ENCODE measurements at regions not wholly inside any gene's neighbourhood (a gene's known extent, or its start where the extent isn't known, plus 50 kb on each side); places are given as distances from the start of the nearest gene placed in this dataset.

- Histone ChIP-seq H4K20me1 (ENCODE audit: low read depth, low read length) (no peaks in the 10 kb centered on the region), H3K36me3 (ENCODE audit: low read length) (no peaks in the 10 kb centered on the region), H3K9me3 (ENCODE audit: insufficient read depth, low read length) (no peaks in the 10 kb centered on the region), H3K27me3 (ENCODE audit: low read length) (no peaks in the 10 kb centered on the region), H2AFZ (ENCODE audit: low read depth, low read length, severe bottlenecking) (no peak overlapping the region), H3K4me3 (ENCODE audit: insufficient read depth, low read length, poor library complexity, severe bottlenecking) (no peak overlapping the region), H3K9me2 (replicated peaks; ENCODE audit: insufficient read depth, low read length) (no peaks in the 10 kb centered on the region), H3K27ac (ENCODE audit: low read depth, low read length) (no peak overlapping the region), H3K4me2 (ENCODE audit: low read depth, low read length, poor library complexity, severe bottlenecking) (no peak overlapping the region), H3K79me2 (ENCODE audit: insufficient read depth, low read length) (no peaks in the 10 kb centered on the region), H3F3A (ENCODE audit: insufficient read depth) (no peaks in the 10 kb centered on the region), H3K9ac (ENCODE audit: low read length) (no peak overlapping the region)
- TF ChIP-seq, protein P1, sequence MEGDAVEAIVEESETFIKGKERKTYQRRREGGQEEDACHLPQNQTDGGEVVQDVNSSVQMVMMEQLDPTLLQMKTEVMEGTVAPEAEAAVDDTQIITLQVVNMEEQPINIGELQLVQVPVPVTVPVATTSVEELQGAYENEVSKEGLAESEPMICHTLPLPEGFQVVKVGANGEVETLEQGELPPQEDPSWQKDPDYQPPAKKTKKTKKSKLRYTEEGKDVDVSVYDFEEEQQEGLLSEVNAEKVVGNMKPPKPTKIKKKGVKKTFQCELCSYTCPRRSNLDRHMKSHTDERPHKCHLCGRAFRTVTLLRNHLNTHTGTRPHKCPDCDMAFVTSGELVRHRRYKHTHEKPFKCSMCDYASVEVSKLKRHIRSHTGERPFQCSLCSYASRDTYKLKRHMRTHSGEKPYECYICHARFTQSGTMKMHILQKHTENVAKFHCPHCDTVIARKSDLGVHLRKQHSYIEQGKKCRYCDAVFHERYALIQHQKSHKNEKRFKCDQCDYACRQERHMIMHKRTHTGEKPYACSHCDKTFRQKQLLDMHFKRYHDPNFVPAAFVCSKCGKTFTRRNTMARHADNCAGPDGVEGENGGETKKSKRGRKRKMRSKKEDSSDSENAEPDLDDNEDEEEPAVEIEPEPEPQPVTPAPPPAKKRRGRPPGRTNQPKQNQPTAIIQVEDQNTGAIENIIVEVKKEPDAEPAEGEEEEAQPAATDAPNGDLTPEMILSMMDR (IDR thresholded peaks at IDR 0.05; ENCODE audit: insufficient read depth, low read length, poor library complexity, severe bottlenecking), result no peak
- no peak for TF ChIP-seq EZH2phosphoT487 (conservative IDR thresholded peaks at IDR 0.05; ENCODE audit: low read length)
Measured at GRCh38 chr10:4186849-4187540, 402.0 kb upstream of the KLF6 start.

GRCh38 chr10:4183761-4184261 lies 398.8 kb upstream of the KLF6 start:
- no peak overlapping the region for H2AFZ ChIP-seq (ENCODE audit: low read depth, low read length, severe bottlenecking)
- no peaks in the 10 kb centered on the region for H3K27me3 ChIP-seq (ENCODE audit: low read length)
- no peak overlapping the region for H3K9ac ChIP-seq (ENCODE audit: low read length)
- no peak overlapping the region for H3K27ac ChIP-seq (ENCODE audit: low read depth, low read length)
- no peaks in the 10 kb centered on the region for H3F3A ChIP-seq (ENCODE audit: insufficient read depth)
- TF ChIP-seq, protein P1 (IDR thresholded peaks at IDR 0.05; ENCODE audit: insufficient read depth, low read length, poor library complexity, severe bottlenecking), result no peak
- no peak for TF ChIP-seq EZH2phosphoT487 (conservative IDR thresholded peaks at IDR 0.05; ENCODE audit: low read length)
- no peaks in the 10 kb centered on the region for H3K36me3 ChIP-seq (ENCODE audit: low read length)
- H3K79me2 ChIP-seq (ENCODE audit: insufficient read depth, low read length), result no peaks in the 10 kb centered on the region
- H4K20me1 ChIP-seq (ENCODE audit: low read depth, low read length), result no peaks in the 10 kb centered on the region
- no peak overlapping the region for H3K4me2 ChIP-seq (ENCODE audit: low read depth, low read length, poor library complexity, severe bottlenecking)
- no peaks in the 10 kb centered on the region for H3K9me3 ChIP-seq (ENCODE audit: insufficient read depth, low read length)
- no peak overlapping the region for H3K4me3 ChIP-seq (ENCODE audit: insufficient read depth, low read length, poor library complexity, severe bottlenecking)
- no peaks in the 10 kb centered on the region for H3K9me2 ChIP-seq (replicated peaks; ENCODE audit: insufficient read depth, low read length)

DNA sequence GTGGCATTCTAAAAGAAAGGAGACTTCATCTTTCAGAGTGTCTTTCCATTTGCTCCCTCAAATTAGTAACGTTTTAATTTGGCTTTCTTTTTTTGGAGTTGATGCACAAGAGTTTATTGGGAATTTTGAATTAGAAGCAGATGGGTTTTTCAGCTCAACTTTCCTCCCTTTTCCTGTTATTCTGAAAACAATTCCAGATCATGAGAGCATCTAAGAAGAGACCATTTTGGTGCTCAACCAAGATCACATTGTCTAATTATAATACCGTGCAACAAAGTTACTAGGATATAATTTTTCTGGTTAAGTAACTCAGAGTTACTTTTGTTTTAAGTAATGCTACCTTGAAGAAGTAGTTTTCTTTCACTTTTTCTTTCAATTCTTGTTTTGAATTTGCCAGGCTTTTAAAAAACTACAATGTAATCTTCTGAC lies 396.6 kb upstream of the KLF6 start:
- no peaks in the 10 kb centered on the region for H3K9me3 ChIP-seq (ENCODE audit: insufficient read depth, low read length)
- H4K20me1 ChIP-seq (ENCODE audit: low read depth, low read length), result no peaks in the 10 kb centered on the region
- H2AFZ ChIP-seq (ENCODE audit: low read depth, low read length, severe bottlenecking), result no peak overlapping the region
- H3K27me3 ChIP-seq (ENCODE audit: low read length), result no peaks in the 10 kb centered on the region
- TF ChIP-seq, protein P1 (IDR thresholded peaks at IDR 0.05; ENCODE audit: insufficient read depth, low read length, poor library complexity, severe bottlenecking), result no peak
- no peak for TF ChIP-seq EZH2phosphoT487 (conservative IDR thresholded peaks at IDR 0.05; ENCODE audit: low read length)
- H3K36me3 ChIP-seq (ENCODE audit: low read length), result no peaks in the 10 kb centered on the region
- no peaks in the 10 kb centered on the region for H3K9me2 ChIP-seq (replicated peaks; ENCODE audit: insufficient read depth, low read length)
- no peak overlapping the region for H3K27ac ChIP-seq (ENCODE audit: low read depth, low read length)
- H3K4me3 ChIP-seq (ENCODE audit: insufficient read depth, low read length, poor library complexity, severe bottlenecking), result no peak overlapping the region
- no peaks in the 10 kb centered on the region for H3K79me2 ChIP-seq (ENCODE audit: insufficient read depth, low read length)
- H3F3A ChIP-seq (ENCODE audit: insufficient read depth), result no peaks in the 10 kb centered on the region
- H3K9ac ChIP-seq (ENCODE audit: low read length), result no peak overlapping the region
- no peak overlapping the region for H3K4me2 ChIP-seq (ENCODE audit: low read depth, low read length, poor library complexity, severe bottlenecking)
